Right lobe of liver (tissue), 6 donors: ENCODE measurements at regions not wholly inside any gene's neighbourhood (a gene's known extent, or its start where the extent isn't known, plus 50 kb on each side); places are given as distances from the start of the nearest gene placed in this dataset.

Experiments used
- ATAC-seq, 4 donors: fragments of 200-7000 bp; cut with Tn5 transposase; one replicate each; pipeline ENCODE4 v1.9.1; 2020; ENCODE audit warnings: mild to moderate bottlenecking in 4 of 4, moderate library complexity in 4 of 4
- DNase-seq, 3 donors: peaks; one replicate each; pipeline ENCODE4 v3.0.0-alpha.2; 2020
- H3K27ac ChIP-seq, 3 donors: fragments of 200-600 bp; one replicate each; pipeline ENCODE4 v1.8.0; 2022
- H3K27me3 ChIP-seq, 2 donors: fragments of 200-600 bp; one replicate each; pipeline ENCODE4 v1.8.0; 2022
- H3K36me3 ChIP-seq, 4 donors: fragments of 200-600 bp; sonication (generic) in 1 of 4; one replicate each; pipeline versions ENCODE4 v1.5.1 to v1.8.0; 2017 to 2022; ENCODE audit warnings: control low read depth in 1 of 4
- H3K4me1 ChIP-seq, 4 donors: fragments of 200-600 bp; sonication (generic) in 1 of 4; one replicate each; pipeline versions ENCODE4 v1.5.1 to v1.8.0; 2017 to 2022; ENCODE audit warnings: control low read depth in 1 of 4
- H3K4me3 ChIP-seq, 3 donors: fragments of 200-600 bp; one replicate each; pipeline ENCODE4 v1.8.0; 2022
- H3K9me3 ChIP-seq, 4 donors: fragments of 200-600 bp; sonication (generic) in 1 of 4; one replicate each; pipeline versions ENCODE4 v1.5.1 to v1.8.0; 2017 to 2022; ENCODE audit warnings: control low read depth in 1 of 4
- POLR2A ChIP-seq: fragments of 450-650 bp; IDR thresholded peaks from one replicate; pipeline ENCODE4 v1.6.1; 2017; ENCODE audit warnings: antibody characterized with exemption, mild to moderate bottlenecking
- WGBS: methylation state at CpG from one replicate; pipeline ENCODE4 v1.1.6; 2018; ENCODE audit warnings: low coverage, low lambda C conversion rate; ENCODE audit not compliant: insufficient coverage; ENCODE audit errors: missing lambda C conversion rate; 5-methylcytosine and 5-hydroxymethylcytosine counted together
- intact Hi-C, 2 donors: fragments of 100-400 bp; cut with DNase I; formaldehyde crosslinking; loops; one replicate each; pipeline versions ENCODE4 v1.11.2 to v1.14.1; 2022
- TF ChIP-seq, protein P1 (sequence below), 4 donors: fragments of 200-600 bp in 3 of 4; fragments of 450-650 bp in 1 of 4; IDR thresholded peaks; one replicate each; pipeline versions ENCODE4 v1.5.1 to v1.8.0; 2016 to 2022; ENCODE audit warnings: antibody characterized with exemption in 4 of 4, mild to moderate bottlenecking in 2 of 4
- donor health status: DM: no; HTN: yes; CAD: no.
- donor health status: DM: no; HTN: no; CAD: no.
- donor health status: DM: no; HTN: no; CAD: no.
- donor health status: DM: no; HTN: yes; CAD: no.
- donor health status: DM: no; HTN: yes; CAD: no.

DNA sequence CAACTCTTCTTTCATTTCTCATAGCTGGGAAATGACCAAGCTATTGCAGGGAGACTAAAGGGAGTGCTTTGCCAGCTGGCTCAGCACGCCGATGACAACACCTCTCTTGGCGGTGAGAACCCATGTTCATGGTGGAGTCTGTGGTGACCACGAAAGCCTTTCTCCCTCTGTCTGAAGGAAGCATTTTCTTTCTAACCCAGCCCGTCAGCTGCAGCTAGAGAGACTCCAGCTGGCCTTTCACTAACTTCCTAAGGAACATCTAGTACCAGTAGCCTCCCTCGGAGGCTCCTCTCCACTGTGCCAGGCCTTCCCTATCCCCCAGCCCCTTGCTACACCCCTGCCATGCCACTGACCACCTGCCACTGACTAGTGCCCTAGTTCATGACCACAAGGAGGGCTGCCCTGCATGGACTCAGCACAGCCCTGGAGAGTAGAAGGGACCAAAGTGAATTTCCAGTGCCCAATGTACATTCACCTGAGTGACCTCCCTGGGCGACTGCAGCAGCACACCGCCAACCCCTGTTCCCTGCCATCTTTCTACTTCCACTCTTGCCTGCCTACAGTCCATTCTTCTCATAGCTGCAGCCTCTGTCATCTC lies 81.3 kb downstream of the CBLN1 start:
- H3K27me3 ChIP-seq = no peaks in the 10 kb centered on the region
- no peak for ATAC-seq
- no peak overlapping the region for H3K27ac ChIP-seq
- H3K9me3 ChIP-seq = no peaks in the 10 kb centered on the region
- H3K4me1 ChIP-seq = no peaks in the 10 kb centered on the region
- no peak for DNase-seq
- 50% methylated on average over 5 of the region's 8 CpGs for WGBS
- no peaks in the 10 kb centered on the region for H3K36me3 ChIP-seq
- intact Hi-C loops = no loop called here
- no peak overlapping the region for H3K4me3 ChIP-seq
- TF ChIP-seq POLR2A = no peak
- TF ChIP-seq, protein P1, sequence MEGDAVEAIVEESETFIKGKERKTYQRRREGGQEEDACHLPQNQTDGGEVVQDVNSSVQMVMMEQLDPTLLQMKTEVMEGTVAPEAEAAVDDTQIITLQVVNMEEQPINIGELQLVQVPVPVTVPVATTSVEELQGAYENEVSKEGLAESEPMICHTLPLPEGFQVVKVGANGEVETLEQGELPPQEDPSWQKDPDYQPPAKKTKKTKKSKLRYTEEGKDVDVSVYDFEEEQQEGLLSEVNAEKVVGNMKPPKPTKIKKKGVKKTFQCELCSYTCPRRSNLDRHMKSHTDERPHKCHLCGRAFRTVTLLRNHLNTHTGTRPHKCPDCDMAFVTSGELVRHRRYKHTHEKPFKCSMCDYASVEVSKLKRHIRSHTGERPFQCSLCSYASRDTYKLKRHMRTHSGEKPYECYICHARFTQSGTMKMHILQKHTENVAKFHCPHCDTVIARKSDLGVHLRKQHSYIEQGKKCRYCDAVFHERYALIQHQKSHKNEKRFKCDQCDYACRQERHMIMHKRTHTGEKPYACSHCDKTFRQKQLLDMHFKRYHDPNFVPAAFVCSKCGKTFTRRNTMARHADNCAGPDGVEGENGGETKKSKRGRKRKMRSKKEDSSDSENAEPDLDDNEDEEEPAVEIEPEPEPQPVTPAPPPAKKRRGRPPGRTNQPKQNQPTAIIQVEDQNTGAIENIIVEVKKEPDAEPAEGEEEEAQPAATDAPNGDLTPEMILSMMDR (IDR thresholded peaks at IDR 0.05) = no peak

DNA sequence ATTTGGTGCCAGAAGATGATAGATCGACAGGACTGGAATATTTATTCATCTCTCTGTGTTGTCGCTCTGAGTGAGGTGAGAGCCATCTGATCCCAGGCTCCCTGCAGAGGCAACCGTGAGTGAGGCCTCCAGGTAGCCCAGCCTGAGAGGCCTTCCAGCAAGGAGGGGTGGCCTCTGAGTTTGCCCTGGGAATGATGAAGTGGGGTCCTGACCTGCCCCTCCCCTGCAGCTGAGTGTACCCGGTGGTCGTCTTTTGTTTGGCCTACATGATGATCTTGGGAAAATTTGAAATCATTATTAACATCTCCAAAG lies 86.4 kb downstream of the CBLN1 start:
- WGBS = 69% methylated on average over 4 of the region's 5 CpGs
- no peaks in the 10 kb centered on the region for H3K9me3 ChIP-seq
- no peaks in the 10 kb centered on the region for H3K4me1 ChIP-seq
- H3K27me3 ChIP-seq = no peaks in the 10 kb centered on the region
- H3K27ac ChIP-seq = no peak overlapping the region
- intact Hi-C loops = no loop called here
- DNase-seq (no peak), ATAC-seq (no peak)
- TF ChIP-seq, protein P1 (IDR thresholded peaks at IDR 0.05) = no peak
- no peak for TF ChIP-seq POLR2A
- no peaks in the 10 kb centered on the region for H3K36me3 ChIP-seq
- H3K4me3 ChIP-seq = no peak overlapping the region

DNA sequence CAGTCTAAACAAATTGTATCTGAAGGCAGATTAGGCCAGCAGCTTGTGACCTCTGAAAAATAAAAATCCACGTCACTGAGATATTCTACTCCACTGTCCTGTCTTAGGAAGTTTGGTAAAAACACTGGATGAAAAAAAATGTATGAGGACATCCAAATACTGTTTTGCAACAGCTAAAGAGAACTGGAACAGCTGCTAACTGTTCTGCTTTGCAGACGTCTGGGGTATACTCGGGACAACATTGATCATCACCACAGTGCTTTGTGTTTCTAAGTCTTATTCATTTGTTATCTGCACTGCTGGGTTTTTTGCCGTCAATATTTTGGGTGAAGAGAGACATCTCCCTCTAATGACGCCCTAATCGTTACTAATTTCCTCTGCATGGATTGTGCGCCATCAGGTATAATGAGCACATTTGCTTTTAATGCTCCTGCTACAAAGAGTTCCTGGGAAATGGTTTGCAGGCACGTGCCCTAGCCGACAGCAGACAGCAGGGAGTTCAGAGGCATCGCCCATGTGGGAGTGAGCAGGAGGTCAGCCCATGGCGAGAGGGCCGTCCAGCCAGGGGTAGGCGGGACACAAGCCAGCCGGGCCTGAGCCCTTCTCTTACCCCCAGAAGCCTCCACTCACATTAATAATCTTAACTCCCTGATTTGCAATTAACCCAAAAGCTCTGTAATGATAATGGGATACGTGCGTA lies 87.0 kb downstream of the CBLN1 start:
- TF ChIP-seq, protein P1 (IDR thresholded peaks at IDR 0.05) = no peak
- TF ChIP-seq POLR2A = no peak

DNA sequence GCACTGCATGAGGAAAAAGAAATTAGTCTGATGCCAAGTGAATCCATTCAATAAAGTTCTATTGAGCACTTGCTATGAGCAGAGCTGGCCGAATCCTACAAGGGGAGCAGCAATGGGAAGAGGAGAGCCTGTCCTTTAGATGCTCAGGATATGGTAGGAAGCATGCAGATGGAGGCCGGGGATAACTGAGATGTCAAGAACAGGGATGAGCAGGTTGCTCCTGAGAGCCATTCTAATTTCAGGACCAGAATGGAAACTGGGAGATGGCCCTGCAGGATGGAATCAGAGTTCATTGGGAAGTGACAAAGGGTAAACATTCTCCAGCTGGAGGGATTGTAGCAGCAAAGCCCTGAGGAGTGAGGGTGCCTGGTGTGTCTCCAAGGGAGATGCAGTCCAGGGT lies 88.0 kb downstream of the CBLN1 start:
- DNase-seq (no peak), ATAC-seq (no peak)
- no peak for TF ChIP-seq POLR2A
- TF ChIP-seq, protein P1 (IDR thresholded peaks at IDR 0.05) = no peak
- no peaks in the 10 kb centered on the region for H3K27me3 ChIP-seq
- H3K4me1 ChIP-seq = no peaks in the 10 kb centered on the region
- no peaks in the 10 kb centered on the region for H3K9me3 ChIP-seq
- H3K27ac ChIP-seq = no peak overlapping the region
- no peak overlapping the region for H3K4me3 ChIP-seq
- no peaks in the 10 kb centered on the region for H3K36me3 ChIP-seq
- intact Hi-C loops = no loop called here
- 52% methylated on average over 2 of the region's 2 CpGs for WGBS

More for the DNA sequence above, 87.0 kb downstream of the CBLN1 start:
- H3K4me1 ChIP-seq = no peaks in the 10 kb centered on the region
- no peaks in the 10 kb centered on the region for H3K9me3 ChIP-seq
- no peak for ATAC-seq
- no peaks in the 10 kb centered on the region for H3K36me3 ChIP-seq
- H3K27ac ChIP-seq = no peak overlapping the region
- H3K27me3 ChIP-seq = no peaks in the 10 kb centered on the region
- intact Hi-C loops = no loop called here
- no peak overlapping the region for H3K4me3 ChIP-seq
- DNase-seq = no peak
- WGBS = 30% methylated on average over 12 of the region's 16 CpGs
